ENCODE measurements at regions not wholly inside any gene's neighbourhood (a gene's known extent, or its start where the extent isn't known, plus 50 kb on each side); places are given as distances from the start of the nearest gene placed in this dataset.

DNA sequence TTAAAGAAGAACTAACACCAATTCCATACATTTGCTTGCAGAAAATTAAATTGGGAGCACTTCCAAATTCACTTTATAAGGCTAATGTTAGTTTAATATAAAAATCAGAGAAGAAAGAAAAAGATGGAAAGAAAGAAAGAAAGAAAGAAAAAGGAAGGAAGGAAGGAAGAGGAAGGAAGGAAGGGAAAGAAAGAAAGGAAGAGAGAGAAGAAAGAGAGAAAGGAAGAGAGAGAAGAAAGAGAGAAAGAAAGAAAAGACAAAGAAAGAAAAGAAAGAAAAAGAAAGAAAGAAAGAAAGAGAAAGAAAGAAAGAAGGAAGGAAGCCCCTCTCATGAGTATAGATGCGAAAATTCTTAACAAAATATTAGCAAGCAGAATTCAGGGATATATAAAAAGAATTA is 267.7 kb downstream of the RPAP3 start:
- TF ChIP-seq EP300 (IDR thresholded peaks at IDR 0.05): no peak
- TF ChIP-seq, protein P1, sequence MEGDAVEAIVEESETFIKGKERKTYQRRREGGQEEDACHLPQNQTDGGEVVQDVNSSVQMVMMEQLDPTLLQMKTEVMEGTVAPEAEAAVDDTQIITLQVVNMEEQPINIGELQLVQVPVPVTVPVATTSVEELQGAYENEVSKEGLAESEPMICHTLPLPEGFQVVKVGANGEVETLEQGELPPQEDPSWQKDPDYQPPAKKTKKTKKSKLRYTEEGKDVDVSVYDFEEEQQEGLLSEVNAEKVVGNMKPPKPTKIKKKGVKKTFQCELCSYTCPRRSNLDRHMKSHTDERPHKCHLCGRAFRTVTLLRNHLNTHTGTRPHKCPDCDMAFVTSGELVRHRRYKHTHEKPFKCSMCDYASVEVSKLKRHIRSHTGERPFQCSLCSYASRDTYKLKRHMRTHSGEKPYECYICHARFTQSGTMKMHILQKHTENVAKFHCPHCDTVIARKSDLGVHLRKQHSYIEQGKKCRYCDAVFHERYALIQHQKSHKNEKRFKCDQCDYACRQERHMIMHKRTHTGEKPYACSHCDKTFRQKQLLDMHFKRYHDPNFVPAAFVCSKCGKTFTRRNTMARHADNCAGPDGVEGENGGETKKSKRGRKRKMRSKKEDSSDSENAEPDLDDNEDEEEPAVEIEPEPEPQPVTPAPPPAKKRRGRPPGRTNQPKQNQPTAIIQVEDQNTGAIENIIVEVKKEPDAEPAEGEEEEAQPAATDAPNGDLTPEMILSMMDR (IDR thresholded peaks at IDR 0.05): no peak
